ENCODE measurements at regions not wholly inside any gene's neighbourhood (a gene's known extent, or its start where the extent isn't known, plus 50 kb on each side); places are given as distances from the start of the nearest gene placed in this dataset.

DNA sequence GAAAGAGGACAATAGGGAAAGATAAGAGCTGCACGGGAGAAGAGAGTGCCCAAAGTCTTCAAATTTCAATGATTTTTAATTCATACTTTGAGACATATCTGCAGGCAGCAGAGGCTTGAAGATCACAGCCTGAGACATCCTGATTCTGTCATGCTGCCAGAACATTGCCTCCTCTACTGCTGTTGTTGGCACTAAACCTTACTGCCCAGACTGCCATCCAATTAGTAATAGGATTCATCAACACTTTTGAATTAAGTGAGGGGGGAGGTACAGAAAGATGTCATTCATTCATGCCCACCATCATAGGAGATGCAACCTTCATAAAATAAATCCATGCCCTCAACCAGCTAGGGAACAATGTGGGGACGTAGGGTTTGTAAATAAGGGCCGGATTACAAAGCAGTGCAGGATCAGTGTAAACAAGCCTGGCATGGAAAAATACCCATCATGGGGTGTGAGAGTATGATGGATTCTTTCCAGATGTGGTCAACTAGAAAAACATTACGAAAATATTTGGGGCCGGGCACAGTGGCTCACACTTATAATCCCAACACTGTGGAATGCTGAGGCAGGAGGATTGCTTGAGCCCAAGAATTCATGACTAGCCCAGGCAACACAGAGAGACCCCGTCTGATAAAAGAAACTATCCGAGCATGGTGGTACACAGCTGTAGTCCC lies 122.1 kb upstream of the DAPK1 start:
- no peak for TF ChIP-seq SIN3A (conservative IDR thresholded peaks at IDR 0.05 in 1 of 2, IDR thresholded peaks at IDR 0.05 in 1 of 2; ENCODE audit: low read depth in 1 of 2, low read length in 2 of 2)
- TF ChIP-seq POU5F1 (IDR thresholded peaks at IDR 0.05; ENCODE audit: low read depth, low read length), result no peak
- no peak for TF ChIP-seq PHF8 (conservative IDR thresholded peaks at IDR 0.05; ENCODE audit: low read depth, low read length)
- TF ChIP-seq ATF3 (IDR thresholded peaks at IDR 0.05; ENCODE audit: insufficient read depth, low read depth, low read length), result no peak
- TF ChIP-seq SP1 (IDR thresholded peaks at IDR 0.05; ENCODE audit: low read depth, low read length), result no peak
- no peak for TF ChIP-seq RAD21 (IDR thresholded peaks at IDR 0.05 in 1 of 2, conservative IDR thresholded peaks at IDR 0.05 in 1 of 2; ENCODE audit: low read depth in 2 of 2, low read length in 2 of 2)
- peak overlapping the region; percentile 68; the same call in 1 of the 2 replicates for H2BK12ac ChIP-seq (ENCODE audit: low read depth, low read length)
- POLR2A ChIA-PET (ENCODE audit: partially characterized antibody), result interaction anchor here (1.5 kb wide), 1 partner anchor 22 kb away, joined by 3 read pairs; no protein-coding TSS in a partner anchor
- H3K23me2 ChIP-seq (ENCODE audit: low read depth, low read length), result no peaks in the 10 kb centered on the region
- H3K27me3 ChIP-seq (replicated peaks in 1 of 4; ENCODE audit: control insufficient read depth in 3 of 4, extremely low read depth in 1 of 4, insufficient read depth in 3 of 4, low read length in 3 of 4), result no peaks in the 10 kb centered on the region
- H3K4me2 ChIP-seq (ENCODE audit: insufficient read depth in 1 of 2, low read depth in 2 of 2, low read length in 2 of 2), result peak overlapping the region in 1 of 2 experiments; percentile 26; a peak in 2 of 4 replicates
- 71% methylated on average over 7 of the region's 7 CpGs; no CpG with 5 or more reads in 1 of the 2 experiments for WGBS, 2 experiments (ENCODE audit: extremely low coverage in 1 of 2, insufficient coverage in 1 of 2, insufficient read length in 1 of 2, insufficient replicate concordance in 2 of 2, low coverage in 1 of 2, low lambda C conversion rate in 2 of 2, missing lambda C conversion rate in 1 of 2)
- no peak overlapping the region for H4K8ac ChIP-seq (ENCODE audit: extremely low read depth, insufficient read depth, low read length)
- H2BK20ac ChIP-seq (ENCODE audit: low read length), result peak overlapping the region; percentile 27; the same call in 1 of the 2 replicates
- H3K4me3 ChIP-seq (ENCODE audit: extremely low read depth in 1 of 4, insufficient read depth in 2 of 4, low read depth in 3 of 4, low read length in 4 of 4), result no peak overlapping the region
- no peak overlapping the region for H3K23ac ChIP-seq (ENCODE audit: insufficient read length)
- H3K9me3 ChIP-seq (ENCODE audit: insufficient read depth in 2 of 2, low read depth in 1 of 2, low read length in 1 of 2), result no peaks in the 10 kb centered on the region
- 0 out of 2 replicates have a peak overlapping the region, but pooled peaks have one; percentile 68 for H2AK5ac ChIP-seq (ENCODE audit: low read depth, low read length)
- peak overlapping the region; percentile 68 for H3K18ac ChIP-seq (ENCODE audit: extremely low read depth, low read length)
- DNase-seq (ENCODE audit: low read depth in 1 of 2, low spot score in 2 of 2), result no peak
- H3K4ac ChIP-seq (replicated peaks; ENCODE audit: insufficient read length, low read depth, low read length), result no peak overlapping the region
- H2BK5ac ChIP-seq (ENCODE audit: low read depth, low read length), result peak overlapping the region; percentile 64; the same call in 1 of the 2 replicates
- no peaks in the 10 kb centered on the region for H3K79me2 ChIP-seq (ENCODE audit: control insufficient read depth in 1 of 2, insufficient read depth in 2 of 2, low read length in 2 of 2)
- no peaks in the 10 kb centered on the region for H3K36me3 ChIP-seq (ENCODE audit: control insufficient read depth in 2 of 4, insufficient read depth in 4 of 4, low read length in 3 of 4)
- CTCF ChIA-PET (ENCODE audit: partially characterized antibody), result interaction anchor here (0.8 to 2.4 kb wide), 3 partner anchors 11 to 287 kb away, joined by 3 to 6 read pairs (median 6); no protein-coding TSS in a partner anchor
- no peak for FAIRE-seq
- peak overlapping the region; percentile 75 for H4K91ac ChIP-seq (replicated peaks; ENCODE audit: insufficient read length, low read length)
- no peak overlapping the region for H3K14ac ChIP-seq (ENCODE audit: insufficient read length)
- no peak overlapping the region for H3K56ac ChIP-seq (replicated peaks; ENCODE audit: insufficient read length, low read depth, low read length)
- H2BK15ac ChIP-seq (ENCODE audit: low read length), result no peak overlapping the region
- peak overlapping the region; percentile 45 for H2BK120ac ChIP-seq (replicated peaks; ENCODE audit: low read depth, low read length)
- no peak overlapping the region for H3K27ac ChIP-seq (ENCODE audit: low read depth, low read length)
- H4K5ac ChIP-seq (ENCODE audit: insufficient read length, low read depth, low read length), result no peak overlapping the region
- no peaks in the 10 kb centered on the region for H4K20me1 ChIP-seq (replicated peaks in 1 of 2; ENCODE audit: control insufficient read depth in 1 of 2, insufficient read depth in 2 of 2, low read length in 2 of 2)
- peaks cover 9 to 19% (median 13%) of the 10 kb centered on the region in 4 experiments for H3K4me1 ChIP-seq (replicated peaks in 1 of 4; ENCODE audit: control insufficient read depth in 3 of 4, insufficient read depth in 4 of 4, low read length in 3 of 4)
- H3K79me1 ChIP-seq (ENCODE audit: low read depth, low read length), result no peaks in the 10 kb centered on the region
- no peak overlapping the region for H2AFZ ChIP-seq (ENCODE audit: low read length)
- H3K9ac ChIP-seq (replicated peaks in 1 of 4; ENCODE audit: extremely low read depth in 1 of 4, low read depth in 3 of 4, low read length in 3 of 4), result no peak overlapping the region
